ENCODE measurements at regions not wholly inside any gene's neighbourhood (a gene's known extent, or its start where the extent isn't known, plus 50 kb on each side); places are given as distances from the start of the nearest gene placed in this dataset.

GRCh38 chr12:123100882-123101281, 50.0 kb downstream of the PITPNM2 start:
- no peak for TF ChIP-seq CTCF (conservative IDR thresholded peaks at IDR 0.05)
- TF ChIP-seq ZFX (IDR thresholded peaks at IDR 0.05): no peak
- H3K27ac ChIP-seq: no peak overlapping the region

- TF ChIP-seq ZFX (IDR thresholded peaks at IDR 0.05) (no peak), CTCF (conservative IDR thresholded peaks at IDR 0.05) (no peak)
- no peak overlapping the region for H3K27ac ChIP-seq
Measured at GRCh38 chr12:123100450-123100849, 50.4 kb downstream of the PITPNM2 start.

GRCh38 chr12:123099560-123100192, 51.2 kb downstream of the PITPNM2 start:
- no peak overlapping the region for H3K27ac ChIP-seq

GRCh38 chr12:123098780-123099179, 52.1 kb downstream of the PITPNM2 start:
- no peak overlapping the region for H3K27ac ChIP-seq
- TF ChIP-seq CTCF (conservative IDR thresholded peaks at IDR 0.05): no peak

More at GRCh38 chr12:123099560-123100192, 51.2 kb downstream of the PITPNM2 start:
- TF ChIP-seq CTCF (conservative IDR thresholded peaks at IDR 0.05): no peak
- TF ChIP-seq ZFX (IDR thresholded peaks at IDR 0.05): no peak

- no peak for TF ChIP-seq CTCF (conservative IDR thresholded peaks at IDR 0.05)
- TF ChIP-seq ZFX (IDR thresholded peaks at IDR 0.05): no peak
- no peak overlapping the region for H3K27ac ChIP-seq
Measured at GRCh38 chr12:123097561-123098084, 53.3 kb downstream of the PITPNM2 start.

- no peak overlapping the region for H3K27ac ChIP-seq
- TF ChIP-seq CTCF (conservative IDR thresholded peaks at IDR 0.05): no peak
- TF ChIP-seq ZFX (IDR thresholded peaks at IDR 0.05): no peak
Measured at GRCh38 chr12:123096741-123097140, 54.1 kb downstream of the PITPNM2 start.

- H3K27ac ChIP-seq: no peak overlapping the region
- TF ChIP-seq ZFX (IDR thresholded peaks at IDR 0.05) (no peak), CTCF (conservative IDR thresholded peaks at IDR 0.05) (no peak)
Measured at GRCh38 chr12:123096182-123096581, 54.7 kb downstream of the PITPNM2 start.

Data from C4-2B (cell line).